ENCODE measurements at regions not wholly inside any gene's neighbourhood (a gene's known extent, or its start where the extent isn't known, plus 50 kb on each side); places are given as distances from the start of the nearest gene placed in this dataset.

DNA sequence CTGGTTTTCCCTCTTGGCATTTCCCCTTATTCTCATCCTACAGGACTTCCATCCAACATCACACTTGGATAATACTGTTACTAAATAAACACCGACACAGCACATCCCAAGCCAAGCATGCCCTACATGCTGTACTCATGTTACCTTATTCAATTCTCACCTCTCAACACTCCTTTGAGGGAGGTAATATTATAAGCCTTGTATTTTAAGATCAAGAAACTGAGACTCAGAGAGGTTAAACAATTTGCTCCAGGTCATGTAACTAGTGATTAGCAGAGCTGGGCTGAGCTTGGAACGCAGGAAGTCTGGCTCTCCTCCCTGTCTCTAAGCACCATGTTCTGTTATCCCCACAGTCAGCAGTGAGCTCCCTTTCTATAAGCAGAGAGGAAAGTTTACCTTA lies 333.6 kb upstream of the IGFBP7 start:
- no peak for TF ChIP-seq CTCF (conservative IDR thresholded peaks at IDR 0.05; ENCODE audit: low read length)
- no peak for TF ChIP-seq EZH2phosphoT487 (IDR thresholded peaks at IDR 0.05; ENCODE audit: borderline replicate concordance, low read depth, low read length)
